GM19397 (cell line): ENCODE measurements at regions not wholly inside any gene's neighbourhood (a gene's known extent, or its start where the extent isn't known, plus 50 kb on each side); places are given as distances from the start of the nearest gene placed in this dataset.
"Not testable (repeated sequence)": the region's sequence is repeated elsewhere in the genome, so short reads cannot be mapped to it uniquely, and the experiment has no call there.

Experiments used
- ATAC-seq: cut with Tn5 transposase; IDR thresholded peaks from one replicate; pipeline ENCODE4 v1.9.1; 2021; ENCODE audit warnings: mild to moderate bottlenecking, moderate library complexity; ENCODE audit not compliant: unreplicated experiment

GRCh38 chr18:53821141-53821540 lies 403.3 kb downstream of the MBD2 start:
- ATAC-seq = not testable (repeated sequence)

DNA sequence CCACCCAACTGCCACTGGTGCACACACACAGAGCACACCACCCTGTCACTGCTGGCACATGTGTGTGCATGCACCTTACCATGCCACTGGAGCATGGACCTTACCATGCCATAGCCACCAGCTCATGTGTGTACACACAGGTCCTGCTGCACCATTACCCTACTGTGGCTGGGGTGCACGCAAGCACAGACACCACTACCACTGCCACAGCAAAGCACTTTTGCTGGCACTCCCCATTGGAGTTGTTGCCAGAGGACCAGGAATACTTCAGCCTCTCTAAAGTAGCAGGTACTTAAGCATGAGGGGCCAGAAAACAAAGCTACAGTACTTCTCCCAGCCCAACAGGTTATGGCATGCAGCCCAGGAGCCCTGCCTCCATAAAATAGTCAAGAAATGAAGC lies 404.8 kb downstream of the MBD2 start:
- no peak for ATAC-seq

GRCh38 chr18:53819174-53819573 lies 405.3 kb downstream of the MBD2 start:
- no peak for ATAC-seq

- ATAC-seq = no peak
These were observed 406.2 kb downstream of the MBD2 start for GRCh38 chr18:53817976-53818950.

DNA sequence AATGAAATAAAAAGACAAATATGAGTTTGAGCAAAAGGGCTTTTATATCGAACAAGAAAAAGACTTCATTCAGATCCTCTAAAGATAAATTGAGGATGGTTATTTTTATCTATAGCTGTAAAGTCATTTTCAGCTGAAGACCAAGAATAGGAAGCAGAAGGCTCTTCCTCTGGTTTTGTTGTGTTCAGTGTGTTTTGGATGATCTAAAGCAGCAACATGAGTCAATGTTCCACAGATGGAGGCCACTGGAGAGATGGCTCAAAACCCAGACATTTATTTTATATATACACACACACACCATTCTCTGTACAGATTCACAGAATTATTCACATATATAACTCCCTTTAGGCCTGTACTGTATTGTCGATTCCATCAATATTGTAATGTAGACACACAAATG lies 424.3 kb downstream of the MBD2 start:
- no peak for ATAC-seq

DNA sequence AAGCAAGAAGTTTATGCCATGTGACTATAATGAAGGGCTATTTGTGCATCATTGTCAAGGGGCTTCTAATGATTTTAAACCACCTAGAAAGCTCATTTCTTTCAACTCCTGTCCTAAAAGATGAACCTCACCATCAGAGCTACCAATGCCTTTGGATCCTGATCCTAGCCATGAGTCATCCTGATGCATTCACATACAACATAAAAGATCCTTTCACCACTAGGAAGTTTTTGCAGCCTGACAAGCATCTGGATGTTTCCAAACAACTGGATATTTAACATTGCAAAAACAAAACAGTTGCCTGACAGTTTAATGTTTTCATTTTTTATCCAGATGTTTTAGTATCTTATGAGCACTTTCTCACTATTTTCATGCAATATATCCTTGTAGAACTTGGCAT lies 425.3 kb downstream of the MBD2 start:
- no peak for ATAC-seq

- no peak for ATAC-seq
These were observed 426.0 kb downstream of the MBD2 start for GRCh38 chr18:53798516-53798915.

DNA sequence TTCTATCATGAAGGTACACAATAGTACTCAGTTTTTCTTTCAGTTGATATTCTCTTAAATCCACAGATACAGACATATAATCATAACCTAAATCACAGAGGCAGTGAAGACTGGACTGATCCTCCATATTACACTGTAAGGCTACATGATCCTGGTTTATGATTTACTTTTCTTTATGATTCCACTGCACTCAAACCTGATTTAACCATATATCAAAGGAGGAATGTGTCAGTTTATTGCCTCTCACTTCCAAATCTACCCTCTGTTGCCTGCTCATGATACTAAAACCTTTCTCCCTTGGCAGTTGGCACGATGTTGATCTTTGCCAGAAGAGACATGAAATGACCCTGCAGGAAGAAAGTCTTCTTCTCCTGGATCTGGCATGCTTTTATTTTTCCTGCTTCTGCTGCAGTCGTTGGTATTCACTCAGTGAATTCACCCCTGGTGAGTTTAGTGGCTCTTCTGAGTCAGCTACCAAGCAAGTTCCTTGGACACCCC lies 426.4 kb downstream of the MBD2 start:
- ATAC-seq = no peak

DNA sequence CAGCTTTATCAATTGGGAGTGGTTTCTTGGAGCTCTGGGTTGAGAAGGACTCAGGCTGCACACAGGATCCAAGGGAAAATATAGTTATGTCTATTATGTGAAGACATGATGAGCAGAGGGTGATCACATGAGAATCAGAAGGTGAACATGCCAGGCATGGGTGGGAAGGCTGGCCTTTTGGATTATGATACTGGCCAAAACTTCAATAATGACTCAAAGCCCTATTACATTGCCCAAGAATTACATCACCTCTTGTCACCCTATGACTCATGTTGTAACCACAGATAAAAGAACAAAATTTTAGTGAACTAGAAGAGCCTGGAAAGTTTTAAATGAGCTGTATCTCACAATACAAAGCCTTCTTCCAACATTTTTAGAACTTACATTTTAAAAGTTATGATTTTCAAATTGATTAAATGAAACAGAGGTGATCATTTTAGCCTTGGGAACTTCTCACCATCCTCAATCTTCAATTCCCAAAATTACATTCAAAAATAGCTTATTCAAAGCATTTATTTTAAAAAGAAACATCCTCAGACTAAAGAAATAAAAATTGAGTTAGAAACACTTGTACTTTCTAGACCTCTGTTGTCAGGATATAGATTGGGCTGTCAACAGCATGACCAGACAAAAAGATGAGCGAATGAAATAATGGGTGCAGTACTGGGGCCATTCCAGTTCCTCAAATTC lies 428.3 kb downstream of the MBD2 start:
- ATAC-seq = peak; percentile 71

DNA sequence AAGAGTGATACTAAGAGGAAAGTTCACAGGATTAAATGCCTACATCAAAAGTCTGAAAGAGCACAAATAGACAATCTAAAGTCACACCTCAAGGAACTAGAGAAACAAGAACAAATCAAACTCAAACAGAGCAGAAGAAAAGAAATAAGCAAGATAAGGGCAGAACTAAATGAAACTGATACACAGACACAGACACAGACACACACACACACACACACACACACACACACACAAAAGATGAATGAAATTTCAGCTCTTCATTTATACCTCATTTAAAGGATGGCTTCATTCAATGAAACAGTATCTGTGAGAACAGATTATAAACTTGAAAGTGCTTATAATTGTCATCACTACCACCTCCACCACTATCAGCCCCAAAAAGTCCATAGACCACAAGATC lies 428.9 kb downstream of the MBD2 start:
- ATAC-seq = no peak

DNA sequence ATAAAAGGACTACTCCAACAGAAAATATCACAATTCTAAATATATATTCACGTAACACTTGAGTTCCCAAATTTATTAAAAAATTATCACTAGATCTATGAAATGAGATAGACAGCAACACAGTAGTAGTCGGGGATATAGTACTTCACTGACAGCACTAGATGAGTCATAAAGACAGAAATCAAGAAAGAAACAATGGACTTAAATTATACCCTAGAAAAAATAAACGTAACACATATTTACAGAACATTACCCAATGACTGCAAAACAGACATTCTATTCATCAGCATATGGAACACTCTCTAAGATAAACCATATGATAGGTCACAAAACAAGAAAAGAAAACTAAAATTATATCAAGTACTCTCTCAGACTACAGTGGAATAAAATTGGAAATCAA lies 429.4 kb downstream of the MBD2 start:
- ATAC-seq = no peak

DNA sequence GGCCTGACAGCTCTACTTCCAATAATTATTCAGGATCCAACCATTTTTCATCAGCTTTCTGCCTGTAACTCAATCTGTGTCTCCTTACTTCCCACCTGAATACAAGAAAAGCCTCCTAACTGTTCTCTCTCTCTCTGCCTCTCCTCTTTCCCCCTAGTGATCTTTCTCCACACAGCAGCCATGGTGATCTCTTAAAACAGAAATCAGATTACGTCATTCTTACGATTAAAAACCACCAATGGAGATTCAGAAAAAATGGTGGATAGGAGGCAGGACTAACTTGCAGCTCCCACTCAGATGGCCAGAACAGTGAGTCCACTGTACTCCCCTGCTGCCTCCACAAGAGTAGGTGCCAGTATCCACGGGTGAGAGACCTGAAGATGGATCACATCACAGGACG lies 431.7 kb downstream of the MBD2 start:
- no peak for ATAC-seq

GRCh38 chr18:53790786-53791185 lies 433.7 kb downstream of the MBD2 start:
- no peak for ATAC-seq

DNA sequence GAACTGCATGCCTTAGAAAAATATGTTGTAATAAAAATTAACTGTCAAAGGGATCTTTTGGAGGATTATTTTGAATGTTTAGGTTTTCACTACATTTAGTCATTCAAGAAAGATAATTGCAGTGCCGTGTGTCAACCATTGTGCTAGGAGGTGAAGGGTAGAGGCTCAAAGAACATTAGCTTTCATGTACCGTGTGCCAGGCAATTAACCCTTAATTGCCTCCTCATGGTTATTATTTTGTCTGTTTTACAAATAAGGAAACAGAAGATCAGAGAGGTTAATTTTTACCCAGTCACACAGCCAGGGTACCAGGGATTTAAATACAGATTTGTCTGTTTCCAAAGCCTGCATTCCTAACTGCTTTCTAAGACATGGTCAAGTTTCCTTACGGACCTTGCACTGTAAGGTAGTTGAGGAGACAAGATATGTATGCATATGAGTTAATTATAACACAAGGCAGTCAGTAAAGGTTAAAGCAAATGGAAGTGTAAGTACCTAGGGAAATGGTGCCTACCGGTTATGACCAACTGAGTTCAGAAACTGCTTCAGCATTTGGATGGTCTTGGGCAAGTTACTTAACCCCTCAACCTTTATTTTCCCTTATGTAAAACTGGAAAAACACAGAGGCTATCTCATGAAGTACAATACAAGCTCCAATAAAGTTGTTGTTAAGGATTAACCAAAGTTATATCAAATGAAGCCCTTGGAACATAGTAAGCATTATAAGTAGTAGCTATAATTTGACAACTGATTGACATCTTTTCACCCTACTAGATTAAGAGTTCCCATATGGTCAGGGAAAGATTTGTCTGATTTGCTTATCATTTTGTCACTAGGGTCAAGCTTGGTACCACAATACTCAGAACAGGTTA lies 434.9 kb downstream of the MBD2 start:
- ATAC-seq = no peak

GRCh38 chr18:53785811-53786210 lies 438.7 kb downstream of the MBD2 start:
- no peak for ATAC-seq

- no peak for ATAC-seq
These were observed 440.2 kb downstream of the MBD2 start for GRCh38 chr18:53784253-53784652.

DNA sequence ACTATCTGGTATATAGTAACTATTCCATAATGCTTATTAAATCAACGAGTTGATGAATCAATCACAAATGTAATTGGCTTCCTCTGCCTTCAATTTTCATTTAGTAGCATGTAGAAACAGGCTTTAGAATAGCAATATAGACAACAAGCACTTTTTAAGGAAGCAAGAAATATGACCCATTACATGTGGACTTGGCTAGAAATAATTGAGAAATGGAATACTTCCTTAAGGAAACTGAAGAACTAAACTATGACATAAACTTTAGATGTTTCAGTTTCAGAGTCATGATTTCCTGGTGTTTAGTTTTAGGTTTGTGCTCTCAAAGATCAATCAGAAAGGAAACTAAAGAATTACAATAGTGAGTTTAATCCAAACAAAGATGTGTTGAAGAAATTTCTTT lies 443.8 kb downstream of the MBD2 start:
- ATAC-seq = no peak

DNA sequence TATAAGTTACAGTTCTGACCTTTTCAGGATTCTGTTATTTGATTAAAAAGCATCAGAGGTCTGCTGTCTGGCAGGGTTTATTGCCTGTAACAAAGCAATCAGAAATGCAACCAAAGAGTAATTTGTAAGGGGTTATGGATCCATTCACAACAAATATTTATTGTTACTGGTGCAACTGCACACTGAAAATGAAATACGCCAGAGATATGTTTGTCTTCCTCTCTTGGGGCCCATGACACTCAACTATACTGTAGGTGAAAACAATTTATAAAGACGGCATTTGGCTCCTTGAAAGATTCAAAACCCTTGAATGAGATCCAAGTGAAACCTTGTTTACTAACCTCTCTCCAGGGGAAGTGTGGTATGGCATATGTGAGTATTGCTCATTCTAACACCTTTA lies 452.2 kb downstream of the MBD2 start:
- no peak for ATAC-seq

GRCh38 chr18:53771664-53772063 lies 452.8 kb downstream of the MBD2 start:
- no peak for ATAC-seq

DNA sequence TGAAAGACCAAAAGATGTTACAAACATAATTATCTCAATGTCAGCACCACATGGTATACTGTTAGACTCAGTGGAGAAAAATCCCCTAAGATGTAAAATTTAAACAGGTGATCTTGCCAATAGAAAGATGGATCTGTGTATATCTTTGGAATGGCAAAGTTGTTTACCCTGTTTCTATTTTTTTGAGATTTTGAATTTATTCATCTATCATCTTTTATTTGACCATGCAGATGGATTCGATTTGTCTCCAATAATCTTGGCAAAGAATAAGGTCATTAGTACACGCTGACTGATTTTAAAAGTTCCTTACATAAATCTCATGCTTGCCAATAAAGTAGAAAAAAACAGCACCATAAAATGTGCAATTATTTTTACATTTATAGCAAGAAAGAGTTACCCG lies 459.3 kb downstream of the MBD2 start:
- ATAC-seq = no peak

DNA sequence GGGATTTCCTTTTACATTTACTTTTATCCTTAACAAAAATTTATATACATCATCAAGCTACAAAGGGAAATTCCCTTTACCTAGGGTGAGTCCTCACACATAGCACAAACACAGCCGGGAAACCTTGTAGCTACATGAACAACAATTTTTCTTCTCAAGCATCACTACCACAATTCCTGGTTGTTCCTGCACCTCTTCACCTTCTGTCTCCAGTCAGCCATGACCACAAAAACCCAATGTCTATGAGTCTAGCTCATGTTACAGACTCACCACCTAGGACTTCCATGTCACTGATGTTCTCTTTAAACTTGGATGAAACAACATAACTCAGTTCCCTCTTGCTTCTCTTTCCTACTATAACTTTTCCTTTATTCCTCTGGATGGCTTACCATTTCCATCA lies 460.4 kb downstream of the MBD2 start:
- no peak for ATAC-seq
